HL-60 (cell line): ENCODE measurements at regions not wholly inside any gene's neighbourhood (a gene's known extent, or its start where the extent isn't known, plus 50 kb on each side); places are given as distances from the start of the nearest gene placed in this dataset.

Source experiments
- DNase-seq, 2 experiments: peaks; one replicate each; pipeline ENCODE4 v3.0.0-alpha.2; 2010 to 2020; ENCODE audit warnings: low read depth in 1 of 2, low spot score in 1 of 2
- H3K27ac ChIP-seq: fragments of 250-450 bp; sonication (Bioruptor Pico); replicated peaks from 2 replicates; pipeline ENCODE4 v1.5.1; 2020; ENCODE audit warnings: mild to moderate bottlenecking, moderate library complexity
- H3K27me3 ChIP-seq: fragments of 250-450 bp; sonication (Bioruptor Pico); 2 replicates; pipeline ENCODE4 v1.5.1; 2021; ENCODE audit warnings: mild to moderate bottlenecking, moderate library complexity; ENCODE audit not compliant: insufficient read depth, poor library complexity, severe bottlenecking
- H3K4me3 ChIP-seq: replicated peaks from 2 replicates; pipeline ENCODE4 v1.5.1; 2011; ENCODE audit warnings: mild to moderate bottlenecking, control low read depth, low read length; ENCODE audit not compliant: insufficient read depth
- GABPA ChIP-seq: IDR thresholded peaks from 2 replicates; pipeline ENCODE4 v1.6.1; 2012; ENCODE audit warnings: low read depth
- POLR2AphosphoS5 ChIP-seq: IDR thresholded peaks from 2 replicates; pipeline ENCODE4 v1.6.1; 2012; ENCODE audit warnings: low read depth
- REST ChIP-seq: IDR thresholded peaks from 2 replicates; pipeline ENCODE4 v1.6.1; 2012; ENCODE audit warnings: low read depth; ENCODE audit not compliant: insufficient replicate concordance
- SPI1 ChIP-seq: IDR thresholded peaks from 2 replicates; pipeline ENCODE4 v1.6.1; 2012; ENCODE audit warnings: low read depth, mild to moderate bottlenecking, borderline replicate concordance
- TF ChIP-seq, protein P1 (sequence below): IDR thresholded peaks from one replicate; pipeline ENCODE4 v1.5.1; 2011; ENCODE audit warnings: low read length, control low read depth, inconsistent platforms; ENCODE audit not compliant: insufficient read depth

- DNase-seq, result no peak
- Histone ChIP-seq H3K27ac (no peak overlapping the region), H3K27me3 (peaks cover 3% of the 10 kb centered on the region), H3K4me3 (no peak overlapping the region)
- TF ChIP-seq POLR2AphosphoS5 (no peak), GABPA (no peak), REST (no peak), SPI1 (no peak)
- TF ChIP-seq, protein P1, sequence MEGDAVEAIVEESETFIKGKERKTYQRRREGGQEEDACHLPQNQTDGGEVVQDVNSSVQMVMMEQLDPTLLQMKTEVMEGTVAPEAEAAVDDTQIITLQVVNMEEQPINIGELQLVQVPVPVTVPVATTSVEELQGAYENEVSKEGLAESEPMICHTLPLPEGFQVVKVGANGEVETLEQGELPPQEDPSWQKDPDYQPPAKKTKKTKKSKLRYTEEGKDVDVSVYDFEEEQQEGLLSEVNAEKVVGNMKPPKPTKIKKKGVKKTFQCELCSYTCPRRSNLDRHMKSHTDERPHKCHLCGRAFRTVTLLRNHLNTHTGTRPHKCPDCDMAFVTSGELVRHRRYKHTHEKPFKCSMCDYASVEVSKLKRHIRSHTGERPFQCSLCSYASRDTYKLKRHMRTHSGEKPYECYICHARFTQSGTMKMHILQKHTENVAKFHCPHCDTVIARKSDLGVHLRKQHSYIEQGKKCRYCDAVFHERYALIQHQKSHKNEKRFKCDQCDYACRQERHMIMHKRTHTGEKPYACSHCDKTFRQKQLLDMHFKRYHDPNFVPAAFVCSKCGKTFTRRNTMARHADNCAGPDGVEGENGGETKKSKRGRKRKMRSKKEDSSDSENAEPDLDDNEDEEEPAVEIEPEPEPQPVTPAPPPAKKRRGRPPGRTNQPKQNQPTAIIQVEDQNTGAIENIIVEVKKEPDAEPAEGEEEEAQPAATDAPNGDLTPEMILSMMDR, result no peak
Measured at GRCh38 chr5:37936091-37936490, 96.2 kb upstream of the GDNF start.

- Histone ChIP-seq H3K27ac (no peak overlapping the region), H3K4me3 (no peak overlapping the region), H3K27me3 (peaks cover 4% of the 10 kb centered on the region)
- TF ChIP-seq GABPA (no peak), REST (no peak), POLR2AphosphoS5 (no peak), SPI1 (no peak)
- TF ChIP-seq, protein P1, result no peak
- no peak for DNase-seq
Measured at GRCh38 chr5:37933576-37933975, 93.7 kb upstream of the GDNF start.

DNA sequence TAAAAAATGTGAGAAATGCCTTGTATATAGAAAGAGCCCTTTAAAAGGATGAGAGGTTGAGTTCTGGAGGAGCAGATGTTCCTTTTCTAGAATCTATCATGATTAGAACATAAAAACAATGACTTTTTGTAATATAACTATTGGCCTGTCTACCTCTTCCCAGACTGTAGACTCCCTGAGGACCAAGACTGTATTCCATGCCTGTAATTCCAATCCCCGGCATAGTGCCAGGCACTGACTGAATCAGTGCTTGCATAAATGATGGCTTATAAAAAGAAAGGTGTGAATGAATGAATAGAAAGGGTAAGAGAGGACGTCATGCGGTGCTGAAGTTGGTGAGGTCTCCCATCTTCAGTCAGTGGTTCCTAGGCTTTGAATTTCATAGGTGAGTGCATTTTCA, 92.6 kb upstream of the GDNF start:
- H3K4me3 ChIP-seq, result no peak overlapping the region
- H3K27ac ChIP-seq, result no peak overlapping the region
- DNase-seq, result no peak
- TF ChIP-seq REST, result no peak
- no peak for TF ChIP-seq POLR2AphosphoS5
- TF ChIP-seq SPI1, result no peak
- peaks cover 5% of the 10 kb centered on the region for H3K27me3 ChIP-seq
